H9 (cell line): ENCODE measurements at regions not wholly inside any gene's neighbourhood (a gene's known extent, or its start where the extent isn't known, plus 50 kb on each side); places are given as distances from the start of the nearest gene placed in this dataset.

Experiments
- DNase-seq: peaks from one replicate; pipeline ENCODE4 v3.0.0-alpha.2; 2017
- H2AFZ ChIP-seq: one replicate; pipeline ENCODE4 v1.6.1; 2013; ENCODE audit warnings: mild to moderate bottlenecking, low read length, control low read depth, moderate library complexity
- H2AK5ac ChIP-seq: 2 replicates; pipeline ENCODE4 v1.6.1; 2013; ENCODE audit warnings: low read length, control low read depth, mixed read lengths; ENCODE audit not compliant: insufficient read length
- H2BK120ac ChIP-seq: one replicate; pipeline ENCODE4 v1.6.1; 2013; ENCODE audit warnings: low read depth, mild to moderate bottlenecking, low read length, control low read depth, inconsistent platforms; ENCODE audit not compliant: poor library complexity, severe bottlenecking
- H2BK12ac ChIP-seq: 2 replicates; pipeline ENCODE4 v1.6.1; 2013; ENCODE audit warnings: low read length, control low read depth, mixed read lengths, low read depth; ENCODE audit not compliant: insufficient read length
- H2BK15ac ChIP-seq: 2 replicates; pipeline ENCODE4 v1.6.1; 2013; ENCODE audit warnings: low read depth, low read length, control low read depth
- H2BK20ac ChIP-seq: one replicate; pipeline ENCODE4 v1.6.1; 2013; ENCODE audit warnings: low read depth, mild to moderate bottlenecking, low read length, control low read depth, inconsistent platforms; ENCODE audit not compliant: poor library complexity, severe bottlenecking
- H2BK5ac ChIP-seq: 2 replicates; pipeline ENCODE4 v1.6.1; 2013; ENCODE audit warnings: low read length, control low read depth, mixed read lengths; ENCODE audit not compliant: insufficient read length
- H3K14ac ChIP-seq: 2 replicates; pipeline ENCODE4 v1.6.1; 2013; ENCODE audit warnings: low read length, control low read depth; ENCODE audit not compliant: insufficient read depth
- H3K18ac ChIP-seq: 2 replicates; pipeline ENCODE4 v1.6.1; 2013; ENCODE audit warnings: low read depth, mild to moderate bottlenecking, mixed read lengths, low read length, control low read depth; ENCODE audit not compliant: insufficient read length
- H3K23ac ChIP-seq: 2 replicates; pipeline ENCODE4 v1.6.1; 2013; ENCODE audit warnings: low read length, control low read depth, mixed read lengths, low read depth; ENCODE audit not compliant: insufficient read length
- H3K23me2 ChIP-seq: 2 replicates; pipeline ENCODE4 v1.6.1; 2013; ENCODE audit warnings: low read depth, mild to moderate bottlenecking, mixed read lengths, low read length, control low read depth; ENCODE audit not compliant: insufficient read length, poor library complexity, severe bottlenecking
- H3K27ac ChIP-seq: 2 replicates; pipeline ENCODE4 v1.5.1; 2013; ENCODE audit warnings: low read length, control low read depth, mixed read lengths, low read depth; ENCODE audit not compliant: insufficient read length
- H3K27me3 ChIP-seq: 2 replicates; pipeline ENCODE4 v1.6.1; 2013; ENCODE audit warnings: low read length, control low read depth, inconsistent platforms; ENCODE audit not compliant: insufficient read depth
- H3K4ac ChIP-seq: 2 replicates; pipeline ENCODE4 v1.6.1; 2013; ENCODE audit warnings: low read depth, mild to moderate bottlenecking, control low read depth, inconsistent platforms, low read length, moderate library complexity
- H3K4me1 ChIP-seq: 2 replicates; pipeline ENCODE4 v1.6.1; 2013; ENCODE audit warnings: low read length, control low read depth, inconsistent platforms; ENCODE audit not compliant: insufficient read depth
- H3K4me2 ChIP-seq: 2 replicates; pipeline ENCODE4 v1.6.1; 2013; ENCODE audit warnings: low read length, control low read depth, mixed read lengths; ENCODE audit not compliant: insufficient read length, insufficient read depth
- H3K56ac ChIP-seq: 2 replicates; pipeline ENCODE4 v1.6.1; 2013; ENCODE audit warnings: low read depth, mild to moderate bottlenecking, mixed read lengths, low read length, control low read depth; ENCODE audit not compliant: insufficient read length
- H3K79me1 ChIP-seq: 2 replicates; pipeline ENCODE4 v1.6.1; 2013; ENCODE audit warnings: low read depth, mild to moderate bottlenecking, moderate library complexity, low read length, control low read depth, inconsistent platforms; ENCODE audit not compliant: insufficient read depth, poor library complexity, severe bottlenecking
- H3K79me2 ChIP-seq: 2 replicates; pipeline ENCODE4 v1.6.1; 2013; ENCODE audit warnings: low read length, control low read depth, inconsistent platforms; ENCODE audit not compliant: insufficient read depth
- H3K9ac ChIP-seq: 2 replicates; pipeline ENCODE4 v1.6.1; 2013; ENCODE audit warnings: low read length, control low read depth, mixed read lengths; ENCODE audit not compliant: insufficient read length; ENCODE audit errors: extremely low read depth
- H3K9me3 ChIP-seq: one replicate; pipeline ENCODE4 v1.6.1; 2013; ENCODE audit warnings: low read depth, low read length, inconsistent platforms; ENCODE audit not compliant: control insufficient read depth
- H3T11ph ChIP-seq: one replicate; pipeline ENCODE4 v1.6.1; 2013; ENCODE audit warnings: mild to moderate bottlenecking, low read length, control low read depth, inconsistent platforms
- H4K20me1 ChIP-seq: one replicate; pipeline ENCODE4 v1.6.1; 2013; ENCODE audit not compliant: control insufficient read depth, insufficient read length, insufficient read depth
- H4K5ac ChIP-seq: 2 replicates; pipeline ENCODE4 v1.6.1; 2013; ENCODE audit warnings: low read depth, mild to moderate bottlenecking, mixed read lengths, low read length, control low read depth; ENCODE audit not compliant: insufficient read length
- H4K8ac ChIP-seq: replicated peaks from 2 replicates; pipeline ENCODE4 v1.6.1; 2013; ENCODE audit warnings: low read length, control low read depth, mixed read lengths, low read depth; ENCODE audit not compliant: insufficient read length
- H4K91ac ChIP-seq: 2 replicates; pipeline ENCODE4 v1.6.1; 2013; ENCODE audit warnings: low read depth, mild to moderate bottlenecking, moderate library complexity, mixed read lengths, low read length, control low read depth; ENCODE audit not compliant: insufficient read length
- H3K27ac Mint-ChIP-seq, 3 experiments: 2 replicates in 2 of 3; 3 replicates in 1 of 3; pipeline ENCODE4 v1.8.0; 2020 to 2021; ENCODE audit warnings: mixed read lengths in 3 of 3, mild to moderate bottlenecking in 1 of 3, moderate library complexity in 1 of 3
- H3K27me3 Mint-ChIP-seq: 2 replicates; pipeline ENCODE4 v1.8.0; 2021; ENCODE audit warnings: low read depth, mild to moderate bottlenecking, moderate library complexity, mixed read lengths
- H3K36me3 Mint-ChIP-seq, 3 experiments: 2 replicates in 2 of 3; 3 replicates in 1 of 3; pipeline ENCODE4 v1.8.0; 2020 to 2021; ENCODE audit warnings: low read depth in 3 of 3, mixed read lengths in 3 of 3; ENCODE audit not compliant: insufficient read depth in 1 of 3
- H3K4me1 Mint-ChIP-seq, 2 experiments: 2 replicates each; pipeline ENCODE4 v1.8.0; 2020; ENCODE audit warnings: mixed read lengths in 2 of 2
- H3K4me3 Mint-ChIP-seq, 2 experiments: 2 replicates in 1 of 2; 3 replicates in 1 of 2; pipeline ENCODE4 v1.8.0; 2020 to 2021; ENCODE audit warnings: mild to moderate bottlenecking in 2 of 2, mixed read lengths in 2 of 2, moderate library complexity in 1 of 2
- H3K9me3 Mint-ChIP-seq, 2 experiments: 2 replicates in 1 of 2; 3 replicates in 1 of 2; pipeline ENCODE4 v1.8.0; 2020; ENCODE audit warnings: mild to moderate bottlenecking in 2 of 2, mixed read lengths in 2 of 2, moderate library complexity in 1 of 2
- WGBS: extraction: QIAGEN DNeasy Blood & Tissue Kit; methylation state at CpG from one replicate; pipeline ENCODE4 v1.1.7; 2013; ENCODE audit warnings: missing lambda C conversion rate, low lambda C conversion rate, mixed read lengths; ENCODE audit not compliant: insufficient read length; ENCODE audit errors: extremely low coverage; 5-methylcytosine and 5-hydroxymethylcytosine counted together
- TF ChIP-seq, protein P1 (sequence below): fragments of 200-600 bp; sonication (generic); conservative IDR thresholded peaks from 3 replicates; pipeline ENCODE4 v1.8.0; 2021; ENCODE audit warnings: antibody characterized with exemption, mild to moderate bottlenecking

DNA sequence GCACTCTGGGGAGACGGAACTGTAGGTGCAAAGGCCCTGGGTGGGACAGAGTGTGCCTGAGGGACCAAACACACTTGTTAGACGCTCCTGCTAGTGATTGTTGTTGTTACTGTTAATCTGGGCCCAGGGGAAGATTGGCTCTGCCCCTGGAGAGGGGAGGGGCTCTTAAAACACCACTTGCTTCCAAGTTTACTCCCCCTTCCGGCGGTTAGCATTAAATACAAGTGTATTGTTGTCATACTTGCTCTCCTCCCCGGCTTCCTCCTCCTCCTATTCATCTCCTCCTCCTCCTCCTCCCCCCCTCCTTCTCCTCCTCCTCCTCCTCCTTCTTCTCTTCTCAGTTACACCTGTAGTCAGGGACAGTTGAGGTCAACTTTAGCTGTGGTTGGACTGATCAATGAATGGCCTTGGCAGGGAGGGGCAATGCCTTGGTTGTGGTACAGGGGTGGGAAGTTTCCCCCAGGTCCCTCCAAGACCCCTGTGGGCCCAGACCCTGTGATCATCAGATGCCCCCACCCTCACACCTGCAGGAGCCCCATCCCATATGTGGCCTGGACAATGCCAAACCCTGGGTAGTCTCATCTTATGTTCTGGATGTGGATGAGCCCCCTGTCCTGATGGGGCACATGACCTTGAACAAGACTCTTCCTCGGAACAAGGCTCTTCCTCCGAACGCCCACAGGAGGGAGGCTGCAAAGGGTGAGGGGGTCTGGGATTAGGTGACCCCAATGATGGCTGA, 217.3 kb downstream of the PTPRU start:
- peaks cover 3% of the 10 kb centered on the region for H3K27me3 Mint-ChIP-seq
- H3K9me3 Mint-ChIP-seq: peaks cover 4% of the 10 kb centered on the region in 2 experiments; a peak in 3 of 5 replicates
- no peak overlapping the region for H2AFZ ChIP-seq
- H3K4me3 Mint-ChIP-seq: peak overlapping the region in 1 of 2 experiments; percentile 60; a peak in 3 of 5 replicates
- no peak overlapping the region for H2BK5ac ChIP-seq
- no peak overlapping the region for H3K4ac ChIP-seq
- H3K27me3 ChIP-seq: no peaks in the 10 kb centered on the region
- no peak overlapping the region for H3K18ac ChIP-seq
- no peak overlapping the region for H2BK12ac ChIP-seq
- no peak overlapping the region for H3K56ac ChIP-seq
- H3T11ph ChIP-seq: no peak overlapping the region
- no peaks in the 10 kb centered on the region for H4K20me1 ChIP-seq
- no peaks in the 10 kb centered on the region for H3K23me2 ChIP-seq
- no peak overlapping the region for H4K8ac ChIP-seq
- no peak overlapping the region for H2BK120ac ChIP-seq
- H4K91ac ChIP-seq: no peak overlapping the region
- H3K4me2 ChIP-seq: no peak overlapping the region
- WGBS: no CpG with 5 or more reads among the region's 8 CpGs
- no peaks in the 10 kb centered on the region for H3K79me2 ChIP-seq
- no peak overlapping the region for H2BK20ac ChIP-seq
- H3K27ac ChIP-seq: no peak overlapping the region
- H3K4me1 Mint-ChIP-seq: peaks cover 20 to 39% of the 10 kb centered on the region in 2 experiments
- DNase-seq: peak; percentile 77
- no peak overlapping the region for H3K23ac ChIP-seq
- no peaks in the 10 kb centered on the region for H3K79me1 ChIP-seq
- peaks cover 0 to 5% (median 0%) of the 10 kb centered on the region in 3 experiments; a peak in 3 of 7 replicates for H3K36me3 Mint-ChIP-seq
- H4K5ac ChIP-seq: no peak overlapping the region
- H2AK5ac ChIP-seq: no peak overlapping the region
- peaks cover 2% of the 10 kb centered on the region; the same call in 1 of the 2 replicates for H3K4me1 ChIP-seq
- H3K27ac Mint-ChIP-seq: peak overlapping the region; percentile 25 to 93 (median 53); a peak in 5 of 7 replicates
- TF ChIP-seq, protein P1, sequence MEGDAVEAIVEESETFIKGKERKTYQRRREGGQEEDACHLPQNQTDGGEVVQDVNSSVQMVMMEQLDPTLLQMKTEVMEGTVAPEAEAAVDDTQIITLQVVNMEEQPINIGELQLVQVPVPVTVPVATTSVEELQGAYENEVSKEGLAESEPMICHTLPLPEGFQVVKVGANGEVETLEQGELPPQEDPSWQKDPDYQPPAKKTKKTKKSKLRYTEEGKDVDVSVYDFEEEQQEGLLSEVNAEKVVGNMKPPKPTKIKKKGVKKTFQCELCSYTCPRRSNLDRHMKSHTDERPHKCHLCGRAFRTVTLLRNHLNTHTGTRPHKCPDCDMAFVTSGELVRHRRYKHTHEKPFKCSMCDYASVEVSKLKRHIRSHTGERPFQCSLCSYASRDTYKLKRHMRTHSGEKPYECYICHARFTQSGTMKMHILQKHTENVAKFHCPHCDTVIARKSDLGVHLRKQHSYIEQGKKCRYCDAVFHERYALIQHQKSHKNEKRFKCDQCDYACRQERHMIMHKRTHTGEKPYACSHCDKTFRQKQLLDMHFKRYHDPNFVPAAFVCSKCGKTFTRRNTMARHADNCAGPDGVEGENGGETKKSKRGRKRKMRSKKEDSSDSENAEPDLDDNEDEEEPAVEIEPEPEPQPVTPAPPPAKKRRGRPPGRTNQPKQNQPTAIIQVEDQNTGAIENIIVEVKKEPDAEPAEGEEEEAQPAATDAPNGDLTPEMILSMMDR: peak; percentile 66
- no peak overlapping the region for H3K9ac ChIP-seq
- H3K9me3 ChIP-seq: no peaks in the 10 kb centered on the region
- no peak overlapping the region for H3K14ac ChIP-seq
- H2BK15ac ChIP-seq: no peak overlapping the region
